GM23338 (cell line): ENCODE measurements at regions not wholly inside any gene's neighbourhood (a gene's known extent, or its start where the extent isn't known, plus 50 kb on each side); places are given as distances from the start of the nearest gene placed in this dataset.

Source experiments
- CREB1 ChIP-seq: fragments of 250-450 bp; sonication (Bioruptor Pico); IDR thresholded peaks from 2 replicates; pipeline ENCODE4 v1.5.0; 2020; ENCODE audit warnings: low read depth, mild to moderate bottlenecking, moderate library complexity
- CTCF ChIP-seq, 2 experiments: fragments of 200-600 bp in 1 of 2; sonication (generic) in 1 of 2; conservative IDR thresholded peaks; 2 replicates each; pipeline versions ENCODE4 v1.5.1 to v1.6.1; 2016 to 2017; ENCODE audit warnings: antibody characterized with exemption in 2 of 2, low read depth in 2 of 2, mild to moderate bottlenecking in 2 of 2, moderate library complexity in 1 of 2
- EZH2 ChIP-seq: fragments of 200-600 bp; sonication (generic); IDR thresholded peaks from one replicate; pipeline ENCODE4 v1.8.0; 2017; ENCODE audit warnings: antibody characterized with exemption, mild to moderate bottlenecking, low read depth; ENCODE audit not compliant: unreplicated experiment
- EZH2phosphoT487 ChIP-seq: fragments of 200-600 bp; sonication (generic); IDR thresholded peaks from one replicate; pipeline ENCODE4 v1.8.1; 2018; ENCODE audit warnings: antibody characterized with exemption; ENCODE audit not compliant: unreplicated experiment
- JUNB ChIP-seq: IDR thresholded peaks from one replicate; pipeline ENCODE4 v1.6.1; 2016; ENCODE audit warnings: antibody characterized with exemption; ENCODE audit not compliant: unreplicated experiment
- NANOG ChIP-seq: IDR thresholded peaks from 2 replicates; pipeline ENCODE4 v1.6.1; 2016; ENCODE audit warnings: antibody characterized with exemption, borderline replicate concordance
- POLR2AphosphoS5 ChIP-seq: IDR thresholded peaks from 2 replicates; pipeline ENCODE4 v1.6.1; 2016; ENCODE audit warnings: antibody characterized with exemption, low read depth
- STAT1 ChIP-seq: IDR thresholded peaks from one replicate; pipeline ENCODE4 v1.6.1; 2016; ENCODE audit warnings: antibody characterized with exemption; ENCODE audit not compliant: unreplicated experiment
- ZNF114 ChIP-seq: fragments of 250-450 bp; sonication (Bioruptor Pico); IDR thresholded peaks from 2 replicates; pipeline ENCODE4 v1.5.0; 2020; ENCODE audit warnings: mild to moderate bottlenecking, moderate library complexity
- TF ChIP-seq, protein P1 (sequence below): IDR thresholded peaks from one replicate; pipeline ENCODE4 v1.6.1; 2018; ENCODE audit warnings: antibody characterized with exemption; ENCODE audit not compliant: unreplicated experiment

DNA sequence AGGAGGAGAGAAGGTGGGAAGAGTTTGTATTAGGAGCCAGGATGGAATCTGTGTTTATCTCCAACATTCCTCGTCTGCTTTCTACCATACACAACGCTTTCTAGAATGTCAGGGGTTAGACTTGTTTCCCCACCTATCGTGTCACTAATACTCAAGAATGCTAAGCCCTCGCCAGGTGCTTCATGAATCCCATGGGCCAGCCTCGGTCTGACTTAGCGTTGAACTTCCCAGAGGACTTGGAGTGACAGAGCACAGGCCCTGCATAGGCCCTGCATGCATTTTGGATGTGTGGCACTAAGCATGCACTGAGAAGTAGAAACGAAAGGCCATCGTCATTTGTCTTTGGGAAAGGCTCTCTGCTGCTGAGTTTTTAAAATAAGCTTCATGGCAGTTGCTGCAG lies 328.7 kb downstream of the NSG2 start:
- no peak for TF ChIP-seq CTCF (conservative IDR thresholded peaks at IDR 0.05; ENCODE audit: low read depth in 2 of 2)
- TF ChIP-seq, protein P1, sequence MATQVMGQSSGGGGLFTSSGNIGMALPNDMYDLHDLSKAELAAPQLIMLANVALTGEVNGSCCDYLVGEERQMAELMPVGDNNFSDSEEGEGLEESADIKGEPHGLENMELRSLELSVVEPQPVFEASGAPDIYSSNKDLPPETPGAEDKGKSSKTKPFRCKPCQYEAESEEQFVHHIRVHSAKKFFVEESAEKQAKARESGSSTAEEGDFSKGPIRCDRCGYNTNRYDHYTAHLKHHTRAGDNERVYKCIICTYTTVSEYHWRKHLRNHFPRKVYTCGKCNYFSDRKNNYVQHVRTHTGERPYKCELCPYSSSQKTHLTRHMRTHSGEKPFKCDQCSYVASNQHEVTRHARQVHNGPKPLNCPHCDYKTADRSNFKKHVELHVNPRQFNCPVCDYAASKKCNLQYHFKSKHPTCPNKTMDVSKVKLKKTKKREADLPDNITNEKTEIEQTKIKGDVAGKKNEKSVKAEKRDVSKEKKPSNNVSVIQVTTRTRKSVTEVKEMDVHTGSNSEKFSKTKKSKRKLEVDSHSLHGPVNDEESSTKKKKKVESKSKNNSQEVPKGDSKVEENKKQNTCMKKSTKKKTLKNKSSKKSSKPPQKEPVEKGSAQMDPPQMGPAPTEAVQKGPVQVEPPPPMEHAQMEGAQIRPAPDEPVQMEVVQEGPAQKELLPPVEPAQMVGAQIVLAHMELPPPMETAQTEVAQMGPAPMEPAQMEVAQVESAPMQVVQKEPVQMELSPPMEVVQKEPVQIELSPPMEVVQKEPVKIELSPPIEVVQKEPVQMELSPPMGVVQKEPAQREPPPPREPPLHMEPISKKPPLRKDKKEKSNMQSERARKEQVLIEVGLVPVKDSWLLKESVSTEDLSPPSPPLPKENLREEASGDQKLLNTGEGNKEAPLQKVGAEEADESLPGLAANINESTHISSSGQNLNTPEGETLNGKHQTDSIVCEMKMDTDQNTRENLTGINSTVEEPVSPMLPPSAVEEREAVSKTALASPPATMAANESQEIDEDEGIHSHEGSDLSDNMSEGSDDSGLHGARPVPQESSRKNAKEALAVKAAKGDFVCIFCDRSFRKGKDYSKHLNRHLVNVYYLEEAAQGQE: no peak
- no peak for TF ChIP-seq POLR2AphosphoS5
- TF ChIP-seq EZH2phosphoT487: no peak
- no peak for TF ChIP-seq EZH2
- no peak for TF ChIP-seq JUNB
- TF ChIP-seq NANOG: no peak
- no peak for TF ChIP-seq STAT1
- TF ChIP-seq ZNF114 (CRISPR knock-in tag): no peak
- TF ChIP-seq CREB1 (CRISPR knock-in tag): no peak
